Psoas muscle (tissue), 7 donors: ENCODE measurements at regions not wholly inside any gene's neighbourhood (a gene's known extent, or its start where the extent isn't known, plus 50 kb on each side); places are given as distances from the start of the nearest gene placed in this dataset.

ENCODE experiments used
- ATAC-seq, 4 donors: fragments of 200-7000 bp; cut with Tn5 transposase; one replicate each; pipeline ENCODE4 v1.9.1; 2020; ENCODE audit warnings: moderate library complexity in 3 of 4, mild to moderate bottlenecking in 2 of 4
- DNase-seq, 2 donors: peaks; one replicate each; pipeline ENCODE4 v3.0.0-alpha.2; 2020
- H3K27ac ChIP-seq: fragments of 200-600 bp; one replicate; pipeline ENCODE4 v1.8.0; 2022
- H3K27me3 ChIP-seq, 3 donors: fragments of 200-600 bp in 1 of 3; one replicate each; pipeline versions ENCODE4 v1.6.1 to v1.8.0; 2013 to 2022; ENCODE audit warnings: low read length in 2 of 3, mild to moderate bottlenecking in 2 of 3, moderate library complexity in 1 of 3; ENCODE audit not compliant: insufficient read depth in 3 of 3
- H3K36me3 ChIP-seq, 2 donors: fragments of 200-600 bp in 1 of 2; one replicate each; pipeline versions ENCODE4 v1.6.1 to v1.8.0; 2013 to 2022; ENCODE audit warnings: low read depth in 1 of 2, mild to moderate bottlenecking in 1 of 2, moderate library complexity in 1 of 2; ENCODE audit not compliant: insufficient read depth in 1 of 2
- H3K4me1 ChIP-seq: fragments of 200-600 bp; one replicate; pipeline ENCODE4 v1.8.0; 2022
- H3K4me3 ChIP-seq: fragments of 200-600 bp; one replicate; pipeline ENCODE4 v1.8.0; 2022; ENCODE audit warnings: mild to moderate bottlenecking
- H3K9me3 ChIP-seq: fragments of 200-600 bp; one replicate; pipeline ENCODE4 v1.8.0; 2022
- CTCF ChIP-seq: fragments of 200-600 bp; IDR thresholded peaks from one replicate; pipeline ENCODE4 v1.8.0; 2022; ENCODE audit warnings: antibody characterized with exemption
- WGBS, 3 donors: extraction: QIAGEN DNeasy Blood & Tissue Kit; methylation state at CpG; one replicate each; pipeline versions ENCODE4 v1.1.6 to v1.1.7; 2013; 5-methylcytosine and 5-hydroxymethylcytosine counted together
- intact Hi-C, 2 donors: fragments of 100-400 bp; cut with DNase I; formaldehyde crosslinking; loops; one replicate each; pipeline versions ENCODE4 v1.11.0 to v1.14.2; 2022
- donor health status: healthy with polysubstance abuse.
- donor health status: DM: no; HTN: no; CAD: no; lungs with moderate emphysema.
- donor health status: Bipolar disorder and iron deficiency.
- donor health status: healthy.
- donor health status: DM: yes; HTN: yes; CAD: no.
- donor health status: DM: no; HTN: no; CAD: no.
- donor health status: DM: yes; HTN: yes; CAD: no.

- Histone ChIP-seq H3K27me3 (no peaks in the 10 kb centered on the region), H3K4me3 (no peak overlapping the region), H3K27ac (no peak overlapping the region), H3K36me3 (no peaks in the 10 kb centered on the region), H3K4me1 (no peaks in the 10 kb centered on the region), H3K9me3 (no peaks in the 10 kb centered on the region)
- ATAC-seq (no peak), DNase-seq (no peak)
- no peak for TF ChIP-seq CTCF
- intact Hi-C loops, result no loop called here
Measured at GRCh38 chr14:28704153-28704552, 62.4 kb upstream of the FOXG1 start.

GRCh38 chr14:28707814-28708213, 58.8 kb upstream of the FOXG1 start:
- ATAC-seq, result no peak
- WGBS, 3 donors, result 64 to 80% (median 73%) methylated on average over 2 of the region's 2 CpGs
- no peak for TF ChIP-seq CTCF

GRCh38 chr14:28709571-28710305, 56.8 kb upstream of the FOXG1 start:
- intact Hi-C loops, result no loop called here
- no peaks in the 10 kb centered on the region for H3K27me3 ChIP-seq
- TF ChIP-seq CTCF, result no peak
- H3K36me3 ChIP-seq, result no peaks in the 10 kb centered on the region
- ATAC-seq, result no peak
- no peak for DNase-seq
- H3K9me3 ChIP-seq, result no peaks in the 10 kb centered on the region
- WGBS, 3 donors, result 37 to 44% (median 43%) methylated on average over 2 of the region's 2 CpGs
- no peak overlapping the region for H3K4me3 ChIP-seq
- no peak overlapping the region for H3K27ac ChIP-seq
- no peaks in the 10 kb centered on the region for H3K4me1 ChIP-seq

More at GRCh38 chr14:28707814-28708213, 58.8 kb upstream of the FOXG1 start:
- intact Hi-C loops, result no loop called here
- DNase-seq, result no peak
- Histone ChIP-seq H3K9me3 (no peaks in the 10 kb centered on the region), H3K27me3 (no peaks in the 10 kb centered on the region), H3K36me3 (no peaks in the 10 kb centered on the region), H3K4me1 (no peaks in the 10 kb centered on the region), H3K27ac (no peak overlapping the region), H3K4me3 (no peak overlapping the region)
